LNCAP (cell line): ENCODE measurements at regions not wholly inside any gene's neighbourhood (a gene's known extent, or its start where the extent isn't known, plus 50 kb on each side); places are given as distances from the start of the nearest gene placed in this dataset.

Experiments
- TF ChIP-seq, protein P1 (sequence below): fragments of 450-650 bp; IDR thresholded peaks from 2 replicates; pipeline ENCODE4 v1.5.1; 2017; ENCODE audit warnings: mild to moderate bottlenecking

DNA sequence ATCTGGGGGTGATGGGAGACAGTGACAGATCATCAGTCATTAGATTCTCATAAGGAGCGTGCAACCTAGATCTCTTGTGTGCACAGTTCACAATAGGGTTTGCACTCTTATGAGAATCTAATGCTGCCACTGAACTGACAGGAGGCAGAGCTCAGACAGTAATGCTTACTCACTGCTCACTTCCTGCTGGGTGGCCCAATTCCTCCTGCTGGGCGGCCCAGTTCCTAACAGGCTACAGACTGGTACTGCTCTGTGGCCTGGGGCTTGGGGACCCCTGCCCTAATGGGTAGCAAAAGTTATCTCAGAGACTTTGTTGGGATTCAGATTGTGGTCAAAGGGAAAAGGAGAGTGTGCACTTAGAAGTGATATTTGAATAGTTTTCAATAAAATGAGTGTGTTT is 840.1 kb upstream of the ID2 start:
- TF ChIP-seq, protein P1, sequence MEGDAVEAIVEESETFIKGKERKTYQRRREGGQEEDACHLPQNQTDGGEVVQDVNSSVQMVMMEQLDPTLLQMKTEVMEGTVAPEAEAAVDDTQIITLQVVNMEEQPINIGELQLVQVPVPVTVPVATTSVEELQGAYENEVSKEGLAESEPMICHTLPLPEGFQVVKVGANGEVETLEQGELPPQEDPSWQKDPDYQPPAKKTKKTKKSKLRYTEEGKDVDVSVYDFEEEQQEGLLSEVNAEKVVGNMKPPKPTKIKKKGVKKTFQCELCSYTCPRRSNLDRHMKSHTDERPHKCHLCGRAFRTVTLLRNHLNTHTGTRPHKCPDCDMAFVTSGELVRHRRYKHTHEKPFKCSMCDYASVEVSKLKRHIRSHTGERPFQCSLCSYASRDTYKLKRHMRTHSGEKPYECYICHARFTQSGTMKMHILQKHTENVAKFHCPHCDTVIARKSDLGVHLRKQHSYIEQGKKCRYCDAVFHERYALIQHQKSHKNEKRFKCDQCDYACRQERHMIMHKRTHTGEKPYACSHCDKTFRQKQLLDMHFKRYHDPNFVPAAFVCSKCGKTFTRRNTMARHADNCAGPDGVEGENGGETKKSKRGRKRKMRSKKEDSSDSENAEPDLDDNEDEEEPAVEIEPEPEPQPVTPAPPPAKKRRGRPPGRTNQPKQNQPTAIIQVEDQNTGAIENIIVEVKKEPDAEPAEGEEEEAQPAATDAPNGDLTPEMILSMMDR = no peak

DNA sequence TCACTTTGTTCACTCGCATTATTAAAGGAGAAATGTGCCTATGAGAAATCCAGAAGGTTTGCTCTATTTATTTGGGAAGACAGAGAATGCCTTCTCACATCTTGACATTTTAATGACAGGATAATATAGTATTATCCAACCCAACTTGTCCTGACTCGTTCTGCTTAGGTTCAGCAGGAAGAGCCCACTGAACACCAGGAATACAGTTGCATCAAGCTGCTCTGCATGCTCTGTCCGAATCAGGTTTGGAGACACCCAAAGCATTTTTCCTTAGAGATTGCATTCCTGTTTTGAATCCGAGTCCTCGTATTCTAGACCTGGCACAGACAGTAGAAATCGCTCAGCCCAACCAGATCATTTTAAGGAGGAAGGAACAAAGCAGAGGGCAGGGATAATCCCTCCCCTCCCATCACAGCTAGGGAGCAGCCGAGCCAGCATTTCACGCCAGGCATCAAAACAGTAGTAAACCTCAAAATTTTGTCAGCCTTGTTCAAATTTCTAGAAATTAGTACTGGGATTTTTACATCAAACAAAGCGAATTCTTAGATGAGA is 837.4 kb upstream of the ID2 start:
- TF ChIP-seq, protein P1 = no peak

DNA sequence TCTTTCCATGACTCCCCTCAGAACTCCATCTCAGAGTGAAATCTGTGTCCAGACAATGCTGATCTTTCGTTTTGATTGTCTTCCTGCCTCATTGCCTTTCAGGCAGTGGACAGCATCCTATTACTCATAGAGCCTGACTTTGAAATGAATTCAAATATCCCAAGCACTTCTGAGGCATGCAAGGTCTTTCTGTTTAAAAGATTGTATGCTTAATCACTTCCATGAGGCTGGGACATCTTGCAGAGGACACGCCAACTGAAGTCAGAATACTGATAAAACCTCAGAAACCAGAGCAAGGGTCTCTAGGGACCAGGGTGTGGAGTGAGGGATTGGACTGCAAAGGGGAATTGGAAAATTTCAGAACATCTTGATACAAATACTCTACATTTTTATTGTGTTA is 836.5 kb upstream of the ID2 start:
- TF ChIP-seq, protein P1 = no peak

DNA sequence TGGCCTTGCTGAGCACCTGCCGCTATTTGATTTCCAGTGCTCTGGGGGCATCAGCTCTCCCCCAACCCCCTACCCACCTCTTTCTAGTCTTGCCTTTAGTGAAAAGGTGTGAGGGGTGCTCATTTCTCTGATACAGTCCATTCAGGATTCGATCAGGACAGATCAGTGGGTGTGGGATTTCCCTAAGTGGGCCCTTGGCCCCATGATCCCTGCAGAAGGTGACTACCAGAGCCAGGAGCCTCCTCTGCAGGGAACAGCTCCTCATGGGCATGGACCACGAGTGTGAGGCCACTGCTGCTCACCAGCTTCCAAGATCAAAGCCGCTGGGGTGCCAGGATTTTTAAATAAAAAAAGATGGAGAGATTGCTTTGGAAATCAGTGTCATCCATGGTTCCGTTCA is 835.2 kb upstream of the ID2 start:
- TF ChIP-seq, protein P1 = no peak

DNA sequence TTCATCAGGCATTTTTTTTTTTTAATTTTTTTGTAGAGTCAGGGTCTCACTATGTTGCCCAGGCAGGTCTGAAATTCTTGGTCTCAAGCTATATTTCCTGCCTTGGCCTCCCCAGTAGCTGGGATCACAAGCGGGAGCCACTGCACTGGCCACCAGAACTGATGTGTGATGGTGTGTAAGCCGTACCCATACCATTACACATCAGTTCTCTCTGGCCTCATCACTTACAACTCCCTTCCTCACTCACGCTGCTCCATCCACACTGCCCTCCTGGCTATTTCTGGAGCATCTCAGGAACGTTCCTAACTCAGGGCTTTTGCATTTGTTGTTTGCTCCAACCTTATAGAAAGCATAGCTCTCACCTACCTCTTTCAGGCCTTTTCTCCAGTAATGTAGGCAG is 834.5 kb upstream of the ID2 start:
- TF ChIP-seq, protein P1 = no peak

DNA sequence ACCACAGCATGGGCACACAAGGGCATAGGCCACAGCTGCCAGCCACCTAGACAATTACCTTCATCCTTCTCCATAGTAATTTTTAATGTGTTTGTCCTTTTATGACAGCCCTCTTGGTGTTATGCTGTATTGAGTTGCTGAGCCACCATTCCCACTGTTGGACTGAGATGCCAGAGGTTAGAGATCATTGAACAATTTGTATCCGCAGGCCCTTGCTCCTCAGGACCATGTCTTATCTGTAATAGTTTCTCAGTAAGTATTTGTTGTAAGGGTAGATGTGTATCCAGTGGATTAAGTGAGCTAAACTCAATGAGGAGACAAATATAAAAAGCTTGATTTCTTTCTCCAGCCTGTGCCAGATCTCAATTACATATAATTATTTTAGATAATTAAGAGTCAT is 832.8 kb upstream of the ID2 start:
- TF ChIP-seq, protein P1 = no peak

DNA sequence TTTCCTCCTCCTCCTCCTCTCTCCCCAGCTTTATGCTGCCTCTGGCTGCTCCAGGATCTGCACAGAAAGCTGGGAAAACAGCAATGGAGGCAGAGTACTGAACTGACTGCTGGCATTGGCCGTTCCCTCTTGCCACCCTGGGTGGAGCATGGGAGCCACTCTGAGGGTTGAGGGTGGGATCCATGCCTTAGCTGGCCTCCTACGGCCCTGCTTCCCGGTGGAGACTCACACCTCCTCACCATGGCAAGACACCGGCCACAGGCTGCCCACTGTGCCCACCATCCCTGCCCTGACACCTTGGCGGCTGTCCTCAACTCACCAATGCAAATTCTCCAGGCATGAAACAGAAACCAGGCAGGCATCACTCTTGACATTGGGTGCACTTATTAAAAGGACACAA is 832.3 kb upstream of the ID2 start:
- TF ChIP-seq, protein P1 = no peak

DNA sequence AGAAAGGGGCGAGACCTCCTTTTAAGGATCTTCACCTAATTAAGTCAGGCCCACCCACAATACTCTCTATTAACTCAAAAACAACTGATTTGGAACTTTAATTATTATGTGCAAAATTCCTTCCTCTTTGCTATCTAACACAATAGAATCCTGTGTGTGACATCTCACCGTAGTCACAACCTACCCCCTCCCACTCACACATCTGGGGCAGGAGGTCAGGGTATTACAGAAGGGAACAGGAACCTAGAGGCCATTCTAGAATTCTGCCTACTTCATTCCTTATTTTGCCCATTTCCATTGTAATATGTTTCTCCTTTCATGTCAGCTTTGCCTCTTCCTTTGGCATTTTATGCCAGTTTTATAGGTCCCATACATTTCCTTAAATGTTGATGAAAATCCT is 829.3 kb upstream of the ID2 start:
- TF ChIP-seq, protein P1 = no peak
